Keratinocyte (primary cell): ENCODE measurements at regions not wholly inside any gene's neighbourhood (a gene's known extent, or its start where the extent isn't known, plus 50 kb on each side); places are given as distances from the start of the nearest gene placed in this dataset.

Source experiments
- DNase-seq: peaks from one replicate; pipeline ENCODE4 v3.0.0-alpha.2; 2011; ENCODE audit warnings: low read depth, missing footprints, low spot score
- FAIRE-seq: peaks from 2 replicates; lab custom pipeline; 2011; peaks lifted over from hg19 to GRCh38; lab: Jason Lieb, UNC
- H2AFZ ChIP-seq: 2 replicates; pipeline ENCODE4 v1.6.0; 2012; ENCODE audit warnings: low read length, control low read depth, inconsistent platforms; ENCODE audit not compliant: control insufficient read depth
- H3K27ac ChIP-seq: 2 replicates; pipeline ENCODE4 v1.5.1; 2011; ENCODE audit warnings: low read length; ENCODE audit not compliant: control insufficient read depth, insufficient read depth
- H3K27me3 ChIP-seq: 3 replicates; pipeline ENCODE4 v1.6.0; 2011; ENCODE audit warnings: low read length; ENCODE audit not compliant: control insufficient read depth, insufficient read depth; ENCODE audit errors: extremely low read depth
- H3K36me3 ChIP-seq, 2 experiments: 2 replicates in 1 of 2; 3 replicates in 1 of 2; pipeline ENCODE4 v1.5.1; 2011; ENCODE audit warnings: low read length in 2 of 2, mild to moderate bottlenecking in 1 of 2; ENCODE audit not compliant: control insufficient read depth in 2 of 2, insufficient read depth in 2 of 2; ENCODE audit errors: extremely low read depth in 1 of 2
- H3K4me1 ChIP-seq: 3 replicates; pipeline ENCODE4 v1.5.1; 2011; ENCODE audit warnings: low read length; ENCODE audit not compliant: control insufficient read depth, insufficient read depth; ENCODE audit errors: extremely low read depth
- H3K4me2 ChIP-seq: 3 replicates; pipeline ENCODE4 v1.6.0; 2011; ENCODE audit warnings: low read depth, low read length; ENCODE audit not compliant: control insufficient read depth, insufficient read depth; ENCODE audit errors: extremely low read depth
- H3K4me3 ChIP-seq, 3 experiments: fragments of 200-600 bp in 1 of 3; sonication (generic) in 1 of 3; 2 replicates in 2 of 3; 3 replicates in 1 of 3; pipeline ENCODE4 v1.5.1; 2011 to 2016; ENCODE audit warnings: low read length in 3 of 3, mild to moderate bottlenecking in 3 of 3, control low read depth in 2 of 3, inconsistent platforms in 1 of 3, low read depth in 1 of 3, mixed read lengths in 1 of 3, mixed run types in 1 of 3, moderate library complexity in 1 of 3; ENCODE audit not compliant: control insufficient read depth in 2 of 3, insufficient read depth in 2 of 3; ENCODE audit errors: extremely low read depth in 1 of 3
- H3K79me2 ChIP-seq: 2 replicates; pipeline ENCODE4 v1.6.0; 2012; ENCODE audit warnings: low read length; ENCODE audit not compliant: control insufficient read depth, insufficient read depth
- H3K9ac ChIP-seq: 3 replicates; pipeline ENCODE4 v1.6.0; 2011; ENCODE audit warnings: low read length; ENCODE audit not compliant: control insufficient read depth, insufficient read depth; ENCODE audit errors: extremely low read depth
- H3K9me1 ChIP-seq: 3 replicates; pipeline ENCODE4 v1.6.0; 2011; ENCODE audit warnings: low read length; ENCODE audit not compliant: control insufficient read depth, insufficient read depth; ENCODE audit errors: extremely low read depth
- H3K9me3 ChIP-seq: 2 replicates; pipeline ENCODE4 v1.5.1; 2012; ENCODE audit warnings: low read depth, low read length; ENCODE audit not compliant: control insufficient read depth
- H4K20me1 ChIP-seq: 3 replicates; pipeline ENCODE4 v1.6.0; 2011; ENCODE audit warnings: low read length; ENCODE audit not compliant: control insufficient read depth, insufficient read depth; ENCODE audit errors: extremely low read depth
- CTCF ChIP-seq, 3 experiments: IDR thresholded peaks in 1 of 3; conservative IDR thresholded peaks in 1 of 3; optimal IDR thresholded peaks in 1 of 3; 2 replicates in 2 of 3; 3 replicates in 1 of 3; pipeline versions ENCODE3 to v1.5.1; 2011; ENCODE audit warnings: low read length in 3 of 3, mild to moderate bottlenecking in 3 of 3, moderate library complexity in 2 of 3, control low read depth in 1 of 3, inconsistent platforms in 1 of 3; ENCODE audit not compliant: insufficient read depth in 2 of 3; ENCODE audit errors: extremely low read depth in 1 of 3
- EZH2 ChIP-seq: IDR thresholded peaks from one replicate; pipeline ENCODE4 v1.6.1; 2012; ENCODE audit warnings: inconsistent platforms, mild to moderate bottlenecking, low read length, moderate library complexity
- dilution Hi-C: fragments of 300-500 bp; cut with MboI; formaldehyde crosslinking; loops from one replicate; pipeline ENCODE4 v1.7.0; 2020; ENCODE audit warnings: low sequenced_read_pairs; ENCODE audit not compliant: extremely low pct_ligation_motif_present

GRCh38 chr2:134011936-134012586 is 241.8 kb upstream of the MGAT5 start:
- no peaks in the 10 kb centered on the region for H3K9me3 ChIP-seq
- DNase-seq (no peak), FAIRE-seq (no peak)
- H4K20me1 ChIP-seq: no peaks in the 10 kb centered on the region
- no peak overlapping the region for H3K27ac ChIP-seq
- H3K9me1 ChIP-seq: no peaks in the 10 kb centered on the region
- no peaks in the 10 kb centered on the region for H3K4me1 ChIP-seq
- no peaks in the 10 kb centered on the region for H3K27me3 ChIP-seq
- no peak overlapping the region for H3K4me3 ChIP-seq
- no peaks in the 10 kb centered on the region for H3K79me2 ChIP-seq
- no peak overlapping the region for H3K9ac ChIP-seq
- H3K36me3 ChIP-seq: no peaks in the 10 kb centered on the region
- TF ChIP-seq CTCF (optimal IDR thresholded peaks at IDR 0.05 in 1 of 3, IDR thresholded peaks at IDR 0.05 in 1 of 3, conservative IDR thresholded peaks at IDR 0.05 in 1 of 3; ENCODE audit: extremely low read depth in 1 of 3, insufficient read depth in 2 of 3, low read length in 3 of 3) (no peak), EZH2 (no peak)
- no peak overlapping the region for H3K4me2 ChIP-seq
- no peak overlapping the region for H2AFZ ChIP-seq
- dilution Hi-C loops: no loop called here

- H3K27ac ChIP-seq: no peak overlapping the region
- no peaks in the 10 kb centered on the region for H3K9me1 ChIP-seq
- no peaks in the 10 kb centered on the region for H3K9me3 ChIP-seq
- H4K20me1 ChIP-seq: no peaks in the 10 kb centered on the region
- H3K9ac ChIP-seq: no peak overlapping the region
- no peaks in the 10 kb centered on the region for H3K36me3 ChIP-seq
- no peaks in the 10 kb centered on the region for H3K79me2 ChIP-seq
- no peak for FAIRE-seq
- H3K4me1 ChIP-seq: no peaks in the 10 kb centered on the region
- no peak for DNase-seq
- H3K4me3 ChIP-seq: no peak overlapping the region
- no peaks in the 10 kb centered on the region for H3K27me3 ChIP-seq
- dilution Hi-C loops: no loop called here
- no peak overlapping the region for H2AFZ ChIP-seq
- TF ChIP-seq EZH2 (no peak), CTCF (optimal IDR thresholded peaks at IDR 0.05 in 1 of 3, IDR thresholded peaks at IDR 0.05 in 1 of 3, conservative IDR thresholded peaks at IDR 0.05 in 1 of 3; ENCODE audit: extremely low read depth in 1 of 3, insufficient read depth in 2 of 3, low read length in 3 of 3) (no peak)
- no peak overlapping the region for H3K4me2 ChIP-seq
Observed at GRCh38 chr2:134014196-134014960, 239.5 kb upstream of the MGAT5 start.
